Bronchial epithelial cell (primary cell): ENCODE measurements at regions not wholly inside any gene's neighbourhood (a gene's known extent, or its start where the extent isn't known, plus 50 kb on each side); places are given as distances from the start of the nearest gene placed in this dataset.

Experiments
- DNase-seq: peaks from one replicate; pipeline ENCODE4 v3.0.0-alpha.2; 2010; ENCODE audit warnings: low read depth
- FAIRE-seq: peaks from 2 replicates; lab custom pipeline; 2011; peaks lifted over from hg19 to GRCh38; lab: Jason Lieb, UNC
- H3K27me3 ChIP-seq: 2 replicates; pipeline ENCODE4 v1.5.1; 2011; ENCODE audit warnings: low read length; ENCODE audit not compliant: control insufficient read depth, insufficient read depth
- H3K36me3 ChIP-seq: 2 replicates; pipeline ENCODE4 v1.5.1; 2011; ENCODE audit warnings: low read length; ENCODE audit not compliant: control insufficient read depth, insufficient read depth
- H3K4me3 ChIP-seq: 2 replicates; pipeline ENCODE4 v1.5.1; 2011; ENCODE audit warnings: mild to moderate bottlenecking, low read depth, low read length, control low read depth
- CTCF ChIP-seq: IDR thresholded peaks from 2 replicates; pipeline ENCODE4 v1.5.1; 2011; ENCODE audit warnings: mild to moderate bottlenecking, moderate library complexity, low read length, control low read depth, inconsistent platforms; ENCODE audit not compliant: insufficient read depth, severe bottlenecking

- DNase-seq (no peak), FAIRE-seq (no peak)
Measured at GRCh38 chr1:103177108-103177775, 68.9 kb upstream of the COL11A1 start.

GRCh38 chr1:103171041-103171590 is 62.8 kb upstream of the COL11A1 start:
- FAIRE-seq (no peak), DNase-seq (no peak)

More at GRCh38 chr1:103177108-103177775, 68.9 kb upstream of the COL11A1 start:
- no peak overlapping the region for H3K4me3 ChIP-seq
- no peak for TF ChIP-seq CTCF
- no peaks in the 10 kb centered on the region for H3K27me3 ChIP-seq
- H3K36me3 ChIP-seq = no peaks in the 10 kb centered on the region

GRCh38 chr1:103170609-103171008 is 62.3 kb upstream of the COL11A1 start:
- no peaks in the 10 kb centered on the region for H3K36me3 ChIP-seq
- no peaks in the 10 kb centered on the region for H3K27me3 ChIP-seq
- FAIRE-seq = no peak
- TF ChIP-seq CTCF = no peak
- H3K4me3 ChIP-seq = no peak overlapping the region
- no peak for DNase-seq

More at GRCh38 chr1:103171041-103171590, 62.8 kb upstream of the COL11A1 start:
- Histone ChIP-seq H3K27me3 (no peaks in the 10 kb centered on the region), H3K36me3 (no peaks in the 10 kb centered on the region), H3K4me3 (no peak overlapping the region)
- no peak for TF ChIP-seq CTCF

- no peaks in the 10 kb centered on the region for H3K36me3 ChIP-seq
- no peak overlapping the region for H3K4me3 ChIP-seq
- DNase-seq = no peak
- FAIRE-seq = no peak
- no peaks in the 10 kb centered on the region for H3K27me3 ChIP-seq
- TF ChIP-seq CTCF = no peak
Measured at GRCh38 chr1:103162360-103162759, 54.0 kb upstream of the COL11A1 start.

GRCh38 chr1:103160281-103160680 is 52.0 kb upstream of the COL11A1 start:
- Histone ChIP-seq H3K36me3 (no peaks in the 10 kb centered on the region), H3K4me3 (no peak overlapping the region), H3K27me3 (no peaks in the 10 kb centered on the region)
- TF ChIP-seq CTCF = no peak
- no peak for DNase-seq
- FAIRE-seq = no peak
